ENCODE measurements at regions not wholly inside any gene's neighbourhood (a gene's known extent, or its start where the extent isn't known, plus 50 kb on each side); places are given as distances from the start of the nearest gene placed in this dataset.

DNA sequence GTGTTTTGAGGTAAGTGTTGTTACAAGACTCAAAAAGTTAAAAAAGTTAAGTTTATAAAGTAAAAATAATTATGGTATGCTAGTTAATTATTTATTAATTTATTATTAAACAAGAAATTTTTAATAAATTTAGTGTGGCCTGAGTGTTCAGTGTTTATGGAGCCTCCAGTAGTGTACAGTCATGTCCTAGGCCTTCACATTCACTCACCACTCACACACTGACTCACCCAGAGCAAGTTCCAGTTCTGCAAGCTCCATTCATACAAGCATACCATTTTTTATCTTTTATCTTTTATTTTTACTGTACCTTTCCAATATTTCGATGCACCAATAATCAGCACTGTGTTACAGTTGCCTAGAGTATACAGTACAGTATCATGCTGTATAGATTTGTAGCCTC lies 381.2 kb upstream of the MGMT start:
- TF ChIP-seq CTCF (IDR thresholded peaks at IDR 0.05; ENCODE audit: borderline replicate concordance, extremely low read depth, low read length, poor library complexity, severe bottlenecking): no peak
- TF ChIP-seq EZH2 (IDR thresholded peaks at IDR 0.05; ENCODE audit: borderline replicate concordance, low read depth, low read length, severe bottlenecking): no peak
